ENCODE measurements at regions not wholly inside any gene's neighbourhood (a gene's known extent, or its start where the extent isn't known, plus 50 kb on each side); places are given as distances from the start of the nearest gene placed in this dataset.

DNA sequence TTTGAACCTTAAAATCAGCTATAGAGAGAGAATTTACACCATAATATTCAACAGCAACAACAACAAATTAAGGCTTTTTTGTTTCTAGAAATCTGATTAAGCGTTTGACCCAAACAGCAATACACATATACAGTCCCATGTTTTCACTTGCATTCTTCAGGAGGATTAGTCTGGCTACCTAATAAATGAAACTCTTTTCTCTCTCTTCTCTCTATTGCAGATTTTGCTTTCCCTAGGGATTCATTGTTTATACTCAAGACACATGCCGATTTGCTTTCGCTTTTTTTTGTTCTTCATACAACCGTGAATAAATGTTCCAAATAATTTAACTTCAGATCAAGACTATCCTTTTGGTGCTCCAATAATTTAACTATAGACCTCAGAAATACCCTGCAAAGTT, 162.4 kb upstream of the PTBP2 start:
- Histone ChIP-seq H3K4me1 (ENCODE audit: control insufficient read depth in 1 of 2, insufficient read depth in 2 of 2, low read length in 2 of 2) (peaks cover 18% of the 10 kb centered on the region in 2 donors), H3K9me3 (replicated peaks in 1 of 2; ENCODE audit: control insufficient read depth in 1 of 2, insufficient read depth in 1 of 2, low read length in 2 of 2) (no peaks in the 10 kb centered on the region), H3K27me3 (ENCODE audit: control insufficient read depth in 2 of 2, insufficient read depth in 2 of 2, low read length in 2 of 2) (no peaks in the 10 kb centered on the region), H3K27ac (ENCODE audit: low read depth in 1 of 2, low read length in 2 of 2) (no peak overlapping the region), H4K20me1 (ENCODE audit: insufficient read depth, low read length) (no peaks in the 10 kb centered on the region), H3K79me2 (ENCODE audit: insufficient read depth, low read length) (no peaks in the 10 kb centered on the region), H3K4me3 (replicated peaks in 1 of 3; ENCODE audit: low read depth in 2 of 3, low read length in 3 of 3) (no peak overlapping the region), H2AFZ (ENCODE audit: insufficient read depth, low read depth, low read length, poor library complexity, severe bottlenecking) (no peak overlapping the region), H3K36me3 (replicated peaks in 1 of 2; ENCODE audit: control insufficient read depth in 1 of 2, insufficient read depth in 2 of 2, low read length in 2 of 2) (no peaks in the 10 kb centered on the region), H3K9ac (ENCODE audit: insufficient read depth, low read length, poor library complexity, severe bottlenecking) (no peak overlapping the region), H3K4me2 (replicated peaks; ENCODE audit: extremely low read depth, low read length, poor library complexity, severe bottlenecking) (no peak overlapping the region)
- no peak for DNase-seq
- H3K9me3 Mint-ChIP-seq = peaks cover 0 to 7% (median 1%) of the 10 kb centered on the region in 7 donors
- H3K4me3 Mint-ChIP-seq = no peak overlapping the region
- 100% methylated on average over 1 of the region's 4 CpGs for WGBS (ENCODE audit: insufficient coverage)
- H3K4me1 Mint-ChIP-seq = peaks cover 17% of the 10 kb centered on the region
- peaks cover 0 to 3% (median 2%) of the 10 kb centered on the region in 3 donors for H3K27me3 Mint-ChIP-seq (ENCODE audit: low read depth in 3 of 3)
- no peaks in the 10 kb centered on the region for H3K36me3 Mint-ChIP-seq
- intact Hi-C loops (cut with micrococcal nuclease) = no loop called here
- H3K27ac Mint-ChIP-seq = peak overlapping the region in 4 of 7 donors; percentile 32 to 90 (median 62)
- TF ChIP-seq, protein P1, sequence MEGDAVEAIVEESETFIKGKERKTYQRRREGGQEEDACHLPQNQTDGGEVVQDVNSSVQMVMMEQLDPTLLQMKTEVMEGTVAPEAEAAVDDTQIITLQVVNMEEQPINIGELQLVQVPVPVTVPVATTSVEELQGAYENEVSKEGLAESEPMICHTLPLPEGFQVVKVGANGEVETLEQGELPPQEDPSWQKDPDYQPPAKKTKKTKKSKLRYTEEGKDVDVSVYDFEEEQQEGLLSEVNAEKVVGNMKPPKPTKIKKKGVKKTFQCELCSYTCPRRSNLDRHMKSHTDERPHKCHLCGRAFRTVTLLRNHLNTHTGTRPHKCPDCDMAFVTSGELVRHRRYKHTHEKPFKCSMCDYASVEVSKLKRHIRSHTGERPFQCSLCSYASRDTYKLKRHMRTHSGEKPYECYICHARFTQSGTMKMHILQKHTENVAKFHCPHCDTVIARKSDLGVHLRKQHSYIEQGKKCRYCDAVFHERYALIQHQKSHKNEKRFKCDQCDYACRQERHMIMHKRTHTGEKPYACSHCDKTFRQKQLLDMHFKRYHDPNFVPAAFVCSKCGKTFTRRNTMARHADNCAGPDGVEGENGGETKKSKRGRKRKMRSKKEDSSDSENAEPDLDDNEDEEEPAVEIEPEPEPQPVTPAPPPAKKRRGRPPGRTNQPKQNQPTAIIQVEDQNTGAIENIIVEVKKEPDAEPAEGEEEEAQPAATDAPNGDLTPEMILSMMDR (IDR thresholded peaks at IDR 0.05) = no peak

GRCh38 chr1:96559707-96560596, 161.6 kb upstream of the PTBP2 start:
- H3K4me1 ChIP-seq (ENCODE audit: control insufficient read depth in 1 of 2, insufficient read depth in 2 of 2, low read length in 2 of 2) = peaks cover 18 to 20% of the 10 kb centered on the region in 2 donors
- DNase-seq = peak; percentile 34 to 95 (median 74)

More at GRCh38 chr1:96559707-96560596, 161.6 kb upstream of the PTBP2 start:
- Histone ChIP-seq H2AFZ (ENCODE audit: insufficient read depth, low read depth, low read length, poor library complexity, severe bottlenecking) (no peak overlapping the region), H3K4me3 (replicated peaks in 1 of 3; ENCODE audit: low read depth in 2 of 3, low read length in 3 of 3) (no peak overlapping the region), H3K27ac (ENCODE audit: low read depth in 1 of 2, low read length in 2 of 2) (peak overlapping the region; percentile 9 to 41), H3K27me3 (ENCODE audit: control insufficient read depth in 2 of 2, insufficient read depth in 2 of 2, low read length in 2 of 2) (no peaks in the 10 kb centered on the region), H3K36me3 (replicated peaks in 1 of 2; ENCODE audit: control insufficient read depth in 1 of 2, insufficient read depth in 2 of 2, low read length in 2 of 2) (no peaks in the 10 kb centered on the region), H3K9me3 (replicated peaks in 1 of 2; ENCODE audit: control insufficient read depth in 1 of 2, insufficient read depth in 1 of 2, low read length in 2 of 2) (no peaks in the 10 kb centered on the region), H3K9ac (ENCODE audit: insufficient read depth, low read length, poor library complexity, severe bottlenecking) (no peak overlapping the region), H3K4me2 (replicated peaks; ENCODE audit: extremely low read depth, low read length, poor library complexity, severe bottlenecking) (peak overlapping the region; percentile 2), H4K20me1 (ENCODE audit: insufficient read depth, low read length) (no peaks in the 10 kb centered on the region), H3K79me2 (ENCODE audit: insufficient read depth, low read length) (no peaks in the 10 kb centered on the region)
- Mint-ChIP-seq H3K4me3 (peak overlapping the region in 1 of 2 donors; percentile 13), H3K4me1 (peaks cover 21% of the 10 kb centered on the region), H3K36me3 (no peaks in the 10 kb centered on the region), H3K9me3 (peaks cover 0 to 7% (median 1%) of the 10 kb centered on the region in 7 donors), H3K27me3 (ENCODE audit: low read depth in 3 of 3) (peaks cover 0 to 3% (median 2%) of the 10 kb centered on the region in 3 donors), H3K27ac (peak overlapping the region; percentile 1 to 90 (median 77))
- TF ChIP-seq, protein P1 (IDR thresholded peaks at IDR 0.05) = no peak
- intact Hi-C loops (cut with micrococcal nuclease) = no loop called here
- 43% methylated on average over 3 of the region's 4 CpGs for WGBS (ENCODE audit: insufficient coverage)

All from CD14-positive monocyte (primary cell).